ENCODE measurements at regions not wholly inside any gene's neighbourhood (a gene's known extent, or its start where the extent isn't known, plus 50 kb on each side); places are given as distances from the start of the nearest gene placed in this dataset.

GRCh38 chr1:208332774-208333126, 88.6 kb upstream of the PLXNA2 start:
- DNase-seq (ENCODE audit: insufficient read length, low spot score): no peak
- no peak for FAIRE-seq
- TF ChIP-seq, protein P1, sequence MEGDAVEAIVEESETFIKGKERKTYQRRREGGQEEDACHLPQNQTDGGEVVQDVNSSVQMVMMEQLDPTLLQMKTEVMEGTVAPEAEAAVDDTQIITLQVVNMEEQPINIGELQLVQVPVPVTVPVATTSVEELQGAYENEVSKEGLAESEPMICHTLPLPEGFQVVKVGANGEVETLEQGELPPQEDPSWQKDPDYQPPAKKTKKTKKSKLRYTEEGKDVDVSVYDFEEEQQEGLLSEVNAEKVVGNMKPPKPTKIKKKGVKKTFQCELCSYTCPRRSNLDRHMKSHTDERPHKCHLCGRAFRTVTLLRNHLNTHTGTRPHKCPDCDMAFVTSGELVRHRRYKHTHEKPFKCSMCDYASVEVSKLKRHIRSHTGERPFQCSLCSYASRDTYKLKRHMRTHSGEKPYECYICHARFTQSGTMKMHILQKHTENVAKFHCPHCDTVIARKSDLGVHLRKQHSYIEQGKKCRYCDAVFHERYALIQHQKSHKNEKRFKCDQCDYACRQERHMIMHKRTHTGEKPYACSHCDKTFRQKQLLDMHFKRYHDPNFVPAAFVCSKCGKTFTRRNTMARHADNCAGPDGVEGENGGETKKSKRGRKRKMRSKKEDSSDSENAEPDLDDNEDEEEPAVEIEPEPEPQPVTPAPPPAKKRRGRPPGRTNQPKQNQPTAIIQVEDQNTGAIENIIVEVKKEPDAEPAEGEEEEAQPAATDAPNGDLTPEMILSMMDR (IDR thresholded peaks at IDR 0.05; ENCODE audit: insufficient read depth, missing control alignments): no peak

DNA sequence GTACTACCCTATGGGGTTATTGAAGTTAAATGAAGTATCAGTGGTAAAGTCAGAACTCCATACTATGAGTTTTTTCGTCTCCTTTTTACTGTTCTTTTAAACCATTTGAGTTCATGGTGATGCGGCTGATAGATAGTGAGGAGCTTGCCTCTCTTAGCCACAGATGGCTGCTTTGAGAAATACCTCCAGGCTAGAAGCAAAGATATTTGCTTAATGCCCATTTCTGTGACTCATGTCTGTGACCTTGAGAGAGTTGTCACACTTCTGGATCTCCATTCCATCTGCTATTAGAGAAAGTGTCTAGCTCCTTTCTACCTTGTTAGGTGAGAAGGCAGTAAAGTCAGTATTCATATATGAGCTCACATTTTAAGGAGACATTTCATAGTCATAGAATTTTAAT, 89.5 kb upstream of the PLXNA2 start:
- no peak for FAIRE-seq
- DNase-seq (ENCODE audit: insufficient read length, low spot score): no peak
- TF ChIP-seq, protein P1 (IDR thresholded peaks at IDR 0.05; ENCODE audit: insufficient read depth, missing control alignments): no peak

- DNase-seq (ENCODE audit: insufficient read length, low spot score) (no peak), FAIRE-seq (no peak)
- TF ChIP-seq, protein P1 (IDR thresholded peaks at IDR 0.05; ENCODE audit: insufficient read depth, missing control alignments): no peak
Measured at GRCh38 chr1:208335371-208336136, 91.4 kb upstream of the PLXNA2 start.

DNA sequence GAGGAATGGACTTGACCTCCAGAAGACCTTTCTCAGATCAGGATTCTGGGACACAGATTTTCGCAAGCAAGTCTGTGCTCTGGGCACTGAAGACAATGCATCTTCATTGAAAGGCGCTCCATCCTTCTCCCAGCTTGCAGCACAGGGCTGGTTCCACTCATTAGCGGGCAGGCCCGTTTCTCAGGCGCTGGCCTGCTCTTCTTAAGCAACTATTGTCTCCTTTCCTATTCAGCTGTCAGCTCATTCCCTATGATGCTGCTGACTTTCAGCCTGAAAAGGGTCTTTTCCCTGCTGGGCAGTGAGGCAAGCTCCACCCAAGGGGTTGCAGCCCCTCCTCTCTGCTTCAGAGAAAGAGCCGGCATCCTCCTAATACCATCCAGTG, 91.9 kb upstream of the PLXNA2 start:
- TF ChIP-seq, protein P1 (IDR thresholded peaks at IDR 0.05; ENCODE audit: insufficient read depth, missing control alignments): no peak
- FAIRE-seq: no peak
- no peak for DNase-seq (ENCODE audit: insufficient read length, low spot score)

DNA sequence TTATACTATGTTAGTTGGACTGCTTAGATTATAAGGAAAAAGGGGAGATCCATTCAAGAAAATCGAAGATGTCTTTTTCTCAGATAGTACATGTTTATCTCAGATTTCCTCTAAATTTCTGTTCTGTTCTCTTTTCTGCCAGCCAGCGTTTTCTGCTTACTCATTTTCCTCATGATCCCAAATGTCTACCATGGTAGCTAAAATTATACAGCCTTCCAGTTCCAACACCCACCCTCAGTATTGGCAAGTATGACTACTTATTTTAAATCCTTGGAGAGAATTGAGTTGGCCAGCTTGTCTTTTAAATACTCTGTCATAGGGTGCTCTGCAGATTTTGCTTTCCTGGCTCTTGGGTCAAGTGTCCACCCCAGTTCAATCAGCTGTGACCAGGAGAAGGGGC, 95.7 kb upstream of the PLXNA2 start:
- no peak for DNase-seq (ENCODE audit: insufficient read length, low spot score)
- FAIRE-seq: no peak

DNA sequence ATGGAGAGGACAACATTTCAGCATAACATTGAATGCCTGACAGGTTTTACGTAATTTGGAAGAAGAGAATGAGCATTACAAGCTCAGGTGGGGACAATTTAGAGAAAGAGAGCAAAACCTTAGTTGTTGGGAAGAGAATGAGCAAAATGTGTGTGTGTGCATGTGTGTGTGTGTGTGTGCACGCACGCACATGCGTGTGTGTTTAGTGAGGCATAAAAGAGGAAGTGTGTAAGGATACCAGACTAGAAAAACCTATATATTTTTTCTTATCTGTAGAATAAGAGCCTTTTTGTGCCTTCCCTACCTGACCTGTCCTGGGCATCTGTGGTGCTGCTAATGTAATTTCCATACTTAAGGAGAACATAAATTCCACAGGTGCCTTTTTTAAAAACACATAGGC, 99.0 kb upstream of the PLXNA2 start:
- TF ChIP-seq, protein P1 (IDR thresholded peaks at IDR 0.05; ENCODE audit: insufficient read depth, missing control alignments): no peak
- FAIRE-seq (no peak), DNase-seq (ENCODE audit: insufficient read length, low spot score) (no peak)

More for the DNA sequence above, 95.7 kb upstream of the PLXNA2 start:
- TF ChIP-seq, protein P1 (IDR thresholded peaks at IDR 0.05; ENCODE audit: insufficient read depth, missing control alignments): no peak

- TF ChIP-seq, protein P1 (IDR thresholded peaks at IDR 0.05; ENCODE audit: insufficient read depth, missing control alignments): no peak
- DNase-seq (ENCODE audit: insufficient read length, low spot score) (no peak), FAIRE-seq (no peak)
Measured at GRCh38 chr1:208344202-208344857, 100.1 kb upstream of the PLXNA2 start.
